ENCODE measurements at regions not wholly inside any gene's neighbourhood (a gene's known extent, or its start where the extent isn't known, plus 50 kb on each side); places are given as distances from the start of the nearest gene placed in this dataset.

DNA sequence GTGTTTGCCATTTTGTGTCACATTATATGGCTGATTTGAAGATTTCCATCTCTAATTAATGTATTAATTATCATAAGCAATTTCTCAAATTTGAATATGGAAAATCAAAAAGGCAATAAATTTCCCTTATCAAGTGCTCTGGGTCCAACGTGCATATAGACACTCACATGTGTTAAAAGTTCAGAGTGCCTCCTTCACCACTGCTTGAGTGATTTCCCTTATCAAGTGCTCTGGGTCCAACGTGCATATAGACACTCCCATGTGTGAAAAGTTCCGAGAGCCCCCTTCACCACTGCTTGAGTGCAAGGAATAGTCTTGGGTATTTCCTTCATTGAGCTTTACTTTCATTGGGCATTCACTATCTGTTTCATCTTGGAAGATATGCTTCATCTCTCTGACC is 421.0 kb upstream of the ZNF717 start:
- TF ChIP-seq EP300 (IDR thresholded peaks at IDR 0.05; ENCODE audit: low read depth) (no peak), CTCF (IDR thresholded peaks at IDR 0.05) (no peak), POLR2A (IDR thresholded peaks at IDR 0.05) (no peak)

All from transverse colon (tissue), 3 donors.